ENCODE measurements at regions not wholly inside any gene's neighbourhood (a gene's known extent, or its start where the extent isn't known, plus 50 kb on each side); places are given as distances from the start of the nearest gene placed in this dataset.

GRCh38 chr2:5495586-5495985 lies 196.6 kb upstream of the SOX11 start:
- in situ Hi-C loops (cut with MboI; ENCODE audit: low sequenced_read_pairs), result no loop called here

- in situ Hi-C loops (cut with MboI; ENCODE audit: low sequenced_read_pairs), result no loop called here
Measured at GRCh38 chr2:5497874-5498273, 194.3 kb upstream of the SOX11 start.

GRCh38 chr2:5501807-5502206 lies 190.4 kb upstream of the SOX11 start:
- in situ Hi-C loops (cut with MboI; ENCODE audit: low sequenced_read_pairs), result no loop called here

GRCh38 chr2:5502385-5502784 lies 189.8 kb upstream of the SOX11 start:
- in situ Hi-C loops (cut with MboI; ENCODE audit: low sequenced_read_pairs), result no loop called here

- in situ Hi-C loops (cut with MboI; ENCODE audit: low sequenced_read_pairs), result no loop called here
Measured at GRCh38 chr2:5504756-5505155, 187.4 kb upstream of the SOX11 start.

- in situ Hi-C loops (cut with MboI; ENCODE audit: low sequenced_read_pairs), result no loop called here
Measured at GRCh38 chr2:5507367-5507766, 184.8 kb upstream of the SOX11 start.

GRCh38 chr2:5509362-5509761 lies 182.8 kb upstream of the SOX11 start:
- in situ Hi-C loops (cut with MboI; ENCODE audit: low sequenced_read_pairs), result no loop called here

GRCh38 chr2:5510082-5510481 lies 182.1 kb upstream of the SOX11 start:
- in situ Hi-C loops (cut with MboI; ENCODE audit: low sequenced_read_pairs), result no loop called here

- in situ Hi-C loops (cut with MboI; ENCODE audit: low sequenced_read_pairs), result no loop called here
Measured at GRCh38 chr2:5515693-5516092, 176.5 kb upstream of the SOX11 start.

GRCh38 chr2:5519286-5519685 lies 172.9 kb upstream of the SOX11 start:
- in situ Hi-C loops (cut with MboI; ENCODE audit: low sequenced_read_pairs), result no loop called here

GRCh38 chr2:5520463-5520972 lies 171.7 kb upstream of the SOX11 start:
- in situ Hi-C loops (cut with MboI; ENCODE audit: low sequenced_read_pairs), result no loop called here

GRCh38 chr2:5521461-5521860 lies 170.7 kb upstream of the SOX11 start:
- in situ Hi-C loops (cut with MboI; ENCODE audit: low sequenced_read_pairs), result no loop called here

- in situ Hi-C loops (cut with MboI; ENCODE audit: low sequenced_read_pairs), result no loop called here
Measured at GRCh38 chr2:5524551-5524950, 167.6 kb upstream of the SOX11 start.

GRCh38 chr2:5528706-5529105 lies 163.5 kb upstream of the SOX11 start:
- in situ Hi-C loops (cut with MboI; ENCODE audit: low sequenced_read_pairs), result no loop called here

GRCh38 chr2:5530011-5530696 lies 162.0 kb upstream of the SOX11 start:
- in situ Hi-C loops (cut with MboI; ENCODE audit: low sequenced_read_pairs), result no loop called here

- in situ Hi-C loops (cut with MboI; ENCODE audit: low sequenced_read_pairs), result no loop called here
Measured at GRCh38 chr2:5535301-5535700, 156.9 kb upstream of the SOX11 start.

GRCh38 chr2:5537180-5537688 lies 154.9 kb upstream of the SOX11 start:
- in situ Hi-C loops (cut with MboI; ENCODE audit: low sequenced_read_pairs), result no loop called here

GRCh38 chr2:5538313-5538712 lies 153.9 kb upstream of the SOX11 start:
- in situ Hi-C loops (cut with MboI; ENCODE audit: low sequenced_read_pairs), result no loop called here

GRCh38 chr2:5538772-5539171 lies 153.4 kb upstream of the SOX11 start:
- in situ Hi-C loops (cut with MboI; ENCODE audit: low sequenced_read_pairs), result no loop called here

- in situ Hi-C loops (cut with MboI; ENCODE audit: low sequenced_read_pairs), result no loop called here
Measured at GRCh38 chr2:5539282-5540165, 152.7 kb upstream of the SOX11 start.

- in situ Hi-C loops (cut with MboI; ENCODE audit: low sequenced_read_pairs), result no loop called here
Measured at GRCh38 chr2:5540856-5541255, 151.3 kb upstream of the SOX11 start.
